HG03135 (cell line): ENCODE measurements at regions not wholly inside any gene's neighbourhood (a gene's known extent, or its start where the extent isn't known, plus 50 kb on each side); places are given as distances from the start of the nearest gene placed in this dataset.
"Not testable (repeated sequence)": the region's sequence is repeated elsewhere in the genome, so short reads cannot be mapped to it uniquely, and the experiment has no call there.

Experiments
- ATAC-seq: cut with Tn5 transposase; IDR thresholded peaks from one replicate; pipeline ENCODE4 v1.9.1; 2021; ENCODE audit warnings: mild to moderate bottlenecking, moderate library complexity; ENCODE audit not compliant: unreplicated experiment

DNA sequence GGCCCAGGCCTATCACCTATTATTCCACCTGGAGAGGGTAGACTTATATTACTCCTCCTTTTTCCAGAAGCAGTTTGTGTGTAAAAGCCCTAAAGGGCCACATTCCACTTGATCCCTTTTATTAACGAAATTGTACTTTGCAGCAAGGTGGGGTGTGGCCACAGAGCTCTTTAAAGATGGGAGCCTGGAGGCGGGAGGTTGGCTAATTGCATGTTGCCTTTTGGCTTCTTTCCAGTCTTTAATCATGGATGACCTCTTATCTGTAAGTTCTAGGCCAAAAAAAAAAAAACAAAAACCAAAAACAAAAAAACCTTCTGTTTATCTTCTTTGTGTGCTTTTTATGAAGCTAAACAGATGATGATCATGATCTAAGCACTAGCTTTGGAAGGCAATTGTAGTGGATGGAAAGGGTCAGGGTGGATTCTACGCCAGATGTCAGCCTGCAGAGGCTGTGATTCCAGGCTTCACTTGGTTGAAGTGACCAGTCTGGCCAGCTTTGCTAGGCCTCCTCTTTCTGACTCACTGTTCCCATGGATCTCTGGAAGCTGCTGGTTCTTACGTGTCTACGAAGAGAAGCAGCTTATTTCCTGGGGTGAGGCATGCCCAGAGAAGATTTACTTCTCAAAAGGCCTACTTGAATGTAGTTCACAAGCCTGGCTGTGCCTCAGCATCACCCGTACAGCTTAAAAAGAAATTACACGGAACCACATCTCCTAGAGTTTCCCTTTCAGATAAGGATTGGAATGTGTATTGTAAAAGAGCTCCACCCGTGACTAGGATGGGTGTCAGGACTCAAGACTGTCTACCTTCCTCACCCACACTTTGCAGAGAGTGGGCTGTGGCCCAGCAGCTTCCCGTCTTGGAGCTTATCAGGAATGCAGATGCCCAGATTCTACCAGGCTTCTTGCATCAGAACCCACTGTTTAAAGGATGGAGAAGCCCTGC, 330.9 kb upstream of the C2CD4B start:
- ATAC-seq: no peak

GRCh38 chr15:62497356-62497755, 332.3 kb upstream of the C2CD4B start:
- no peak for ATAC-seq

- ATAC-seq: no peak
These were observed 333.2 kb upstream of the C2CD4B start for GRCh38 chr15:62498278-62498677.

GRCh38 chr15:62498712-62499111, 333.6 kb upstream of the C2CD4B start:
- no peak for ATAC-seq

GRCh38 chr15:62500325-62500724, 335.2 kb upstream of the C2CD4B start:
- no peak for ATAC-seq

DNA sequence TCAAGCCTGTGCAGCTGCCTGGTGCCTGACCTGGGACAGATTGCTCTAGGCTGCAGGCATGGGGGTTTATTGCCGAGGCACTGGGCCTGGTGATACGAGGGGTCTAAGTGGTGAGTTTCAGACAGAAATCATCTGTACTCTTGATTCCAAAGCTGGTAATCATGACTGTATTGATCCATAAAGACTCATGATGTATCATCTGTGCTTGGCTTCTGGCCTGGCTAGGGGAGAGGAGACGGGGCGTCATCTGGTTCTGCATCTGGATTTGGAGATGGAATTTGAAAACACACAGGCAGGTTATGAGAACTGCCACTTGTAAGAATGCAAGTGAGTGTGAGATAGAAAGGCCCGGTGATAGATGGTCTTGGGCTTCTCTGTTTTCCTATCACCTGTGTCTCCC, 337.4 kb upstream of the C2CD4B start:
- no peak for ATAC-seq

- ATAC-seq: no peak
These were observed 338.4 kb upstream of the C2CD4B start for GRCh38 chr15:62503451-62503850.

DNA sequence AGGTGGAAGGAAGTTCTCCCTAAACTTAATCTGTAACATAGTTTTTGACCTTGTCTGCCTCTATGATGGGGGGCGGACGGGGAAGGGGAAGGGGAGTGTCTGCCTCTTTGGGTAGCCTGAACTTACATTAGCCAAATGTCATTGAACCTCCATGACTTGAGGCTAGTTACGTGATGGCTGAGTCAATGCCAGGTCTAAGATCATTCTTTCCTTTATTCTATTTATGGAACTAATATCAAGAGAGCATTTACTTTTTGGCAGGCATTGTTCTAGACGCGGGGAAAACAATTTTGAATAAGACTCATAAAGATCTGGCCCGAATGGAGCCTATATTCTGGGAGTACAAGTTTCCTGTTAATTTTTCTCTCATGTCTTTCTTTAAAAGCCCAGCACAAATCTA, 340.7 kb upstream of the C2CD4B start:
- no peak for ATAC-seq

DNA sequence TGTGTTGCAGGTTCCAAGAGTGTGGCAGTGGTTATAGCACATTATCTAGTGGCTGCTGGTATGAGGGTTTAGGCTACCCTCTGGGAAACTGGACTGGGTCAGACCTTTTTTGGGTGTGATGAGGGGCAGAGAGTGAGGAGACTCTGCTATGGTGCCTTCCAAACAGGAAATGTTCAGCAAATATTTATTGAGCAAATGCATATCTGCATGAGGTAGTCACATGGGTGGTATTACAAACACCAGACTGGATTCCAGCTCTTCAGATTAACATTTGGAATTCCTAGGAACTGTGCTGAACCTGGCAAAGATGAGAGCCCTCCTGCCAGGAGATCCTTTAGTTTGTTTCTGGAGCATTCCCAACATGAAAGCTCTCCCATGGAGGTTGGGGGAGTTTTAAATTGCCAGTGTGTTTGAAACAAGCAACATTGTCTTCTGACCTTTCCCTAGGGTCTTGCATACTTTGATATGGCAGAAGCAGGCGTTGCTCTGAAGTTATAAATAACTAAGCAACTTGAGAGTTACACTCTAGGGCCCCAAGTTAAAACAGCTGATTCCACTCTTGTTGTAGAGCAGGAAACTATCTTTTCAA, 341.2 kb upstream of the C2CD4B start:
- no peak for ATAC-seq

GRCh38 chr15:62509395-62509958, 344.4 kb upstream of the C2CD4B start:
- no peak for ATAC-seq

GRCh38 chr15:62510791-62511190, 345.7 kb upstream of the C2CD4B start:
- ATAC-seq: no peak

- no peak for ATAC-seq
These were observed 347.8 kb upstream of the C2CD4B start for GRCh38 chr15:62512904-62513303.

- no peak for ATAC-seq
These were observed 348.8 kb upstream of the C2CD4B start for GRCh38 chr15:62513893-62514292.

- no peak for ATAC-seq
These were observed 350.8 kb upstream of the C2CD4B start for GRCh38 chr15:62515696-62516395.

DNA sequence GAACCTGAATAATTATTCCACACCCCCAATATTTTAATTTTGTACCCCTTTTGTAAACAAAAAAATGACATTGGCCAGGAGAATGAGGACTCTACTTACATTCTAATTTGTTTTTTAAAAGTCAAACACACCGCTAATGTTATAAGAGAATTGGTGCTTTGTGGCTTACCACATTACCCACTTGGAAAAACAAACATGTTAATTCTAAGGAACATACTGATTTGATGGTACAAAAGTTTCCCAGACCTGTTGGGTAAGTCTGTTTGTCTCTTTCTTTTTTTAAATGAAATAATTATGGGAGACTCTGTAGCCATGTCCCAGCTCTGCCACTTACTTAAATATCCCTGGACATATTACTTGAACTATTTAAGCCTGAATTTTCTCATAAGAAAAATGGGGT, 352.5 kb upstream of the C2CD4B start:
- ATAC-seq: no peak

GRCh38 chr15:62518666-62519065, 353.6 kb upstream of the C2CD4B start:
- not testable (repeated sequence) for ATAC-seq

- ATAC-seq: no peak
These were observed 354.8 kb upstream of the C2CD4B start for GRCh38 chr15:62519900-62520299.

- ATAC-seq: no peak
These were observed 355.8 kb upstream of the C2CD4B start for GRCh38 chr15:62520887-62521286.

GRCh38 chr15:62521396-62521795, 356.3 kb upstream of the C2CD4B start:
- no peak for ATAC-seq

- ATAC-seq: no peak
These were observed 359.8 kb upstream of the C2CD4B start for GRCh38 chr15:62524848-62525247.

- ATAC-seq: no peak
These were observed 362.3 kb upstream of the C2CD4B start for GRCh38 chr15:62527387-62527786.
